OCI-LY7 (cell line): ENCODE measurements at regions not wholly inside any gene's neighbourhood (a gene's known extent, or its start where the extent isn't known, plus 50 kb on each side); places are given as distances from the start of the nearest gene placed in this dataset.

Experiments
- BruUV-seq: library from RNA; stranded (reverse); fragments of 400-500 nt; replicated peaks from 2 replicates; lab custom pipeline; 2021; lab: Mats Ljungman, UMichigan
- CTCF ChIA-PET: fragments of 300-600 bp; sonication (Branson Sonifier 250); formaldehyde crosslinking; loops from one replicate; lab custom pipeline; 2022; ENCODE audit warnings: antibody characterized with exemption; ENCODE audit not compliant: unreplicated experiment; lab: Charles Lee
- POLR2A ChIA-PET: fragments of 300-600 bp; sonication (Branson Sonifier 250); formaldehyde crosslinking; loops from one replicate; lab custom pipeline; 2022; ENCODE audit warnings: antibody characterized with exemption; lab: Charles Lee
- DNase-seq: peaks from one replicate; pipeline ENCODE4 v3.0.0-alpha.2; 2015; ENCODE audit warnings: low spot score
- H2AFZ ChIP-seq: fragments of 200-600 bp; sonication (generic), shearing (Covaris generic); 2 replicates; pipeline ENCODE4 v1.6.1; 2014; ENCODE audit warnings: mild to moderate bottlenecking, antibody characterized with exemption, low read length, moderate library complexity
- H3K27ac ChIP-seq: fragments of 200-600 bp; sonication (generic); 2 replicates; pipeline ENCODE4 v1.5.1; 2014; ENCODE audit warnings: mixed run types, low read depth, mild to moderate bottlenecking, moderate library complexity, low read length, inconsistent platforms; ENCODE audit not compliant: poor library complexity, severe bottlenecking
- H3K36me3 ChIP-seq: fragments of 200-600 bp; sonication (generic); 2 replicates; pipeline ENCODE4 v1.6.1; 2014; ENCODE audit warnings: mild to moderate bottlenecking, antibody characterized with exemption, low read length, moderate library complexity, mixed read lengths; ENCODE audit not compliant: insufficient read depth
- H3K4me1 ChIP-seq: fragments of 200-600 bp; sonication (generic); 2 replicates; pipeline ENCODE4 v1.5.1; 2014; ENCODE audit warnings: mild to moderate bottlenecking, low read length; ENCODE audit not compliant: insufficient read depth, poor library complexity, severe bottlenecking
- H3K4me2 ChIP-seq: fragments of 200-600 bp; sonication (generic); 2 replicates; pipeline ENCODE4 v1.6.1; 2014; ENCODE audit warnings: mild to moderate bottlenecking, low read length
- H3K4me3 ChIP-seq: fragments of 200-600 bp; sonication (generic); 2 replicates; pipeline ENCODE4 v1.5.1; 2014; ENCODE audit warnings: mild to moderate bottlenecking, low read depth, low read length; ENCODE audit not compliant: poor library complexity, severe bottlenecking
- H3K79me2 ChIP-seq: fragments of 200-600 bp; sonication (generic); 2 replicates; pipeline ENCODE4 v1.6.1; 2016; ENCODE audit warnings: low read depth, mild to moderate bottlenecking, low read length, moderate library complexity, mixed read lengths; ENCODE audit not compliant: insufficient read depth
- H3K9me2 ChIP-seq: fragments of 200-600 bp; sonication (generic); 2 replicates; pipeline ENCODE4 v1.6.1; 2016; ENCODE audit warnings: mild to moderate bottlenecking, low read length, mixed read lengths; ENCODE audit not compliant: insufficient read depth
- H3K9me3 ChIP-seq: fragments of 200-600 bp; sonication (generic); 2 replicates; pipeline ENCODE4 v1.6.1; 2014; ENCODE audit warnings: mild to moderate bottlenecking, mixed run types, low read length, mixed read lengths
- H4K20me1 ChIP-seq: fragments of 200-600 bp; sonication (generic); 2 replicates; pipeline ENCODE4 v1.6.1; 2014; ENCODE audit warnings: mild to moderate bottlenecking, antibody characterized with exemption, low read length, moderate library complexity, mixed read lengths; ENCODE audit not compliant: insufficient read depth
- CTCF ChIP-seq: fragments of 200-600 bp; sonication (generic); conservative IDR thresholded peaks from 2 replicates; pipeline ENCODE4 v1.5.1; 2014; ENCODE audit warnings: mild to moderate bottlenecking, antibody characterized with exemption, low read length, moderate library complexity, mixed read lengths
- EZH2phosphoT487 ChIP-seq: fragments of 200-600 bp; sonication (generic); IDR thresholded peaks from 2 replicates; pipeline ENCODE4 v1.6.1; 2018; ENCODE audit warnings: low read depth, borderline replicate concordance, mild to moderate bottlenecking, mixed run types, antibody characterized with exemption, low read length, moderate library complexity, mixed read lengths
- intact Hi-C: fragments of 100-400 bp; cut with micrococcal nuclease; formaldehyde crosslinking; loops from one replicate; pipeline ENCODE4 v1.10.0; 2022; ENCODE audit not compliant: unreplicated experiment

- POLR2A ChIA-PET: interaction anchor here (0.6 kb wide), 1 partner anchor 1556 kb away, joined by 4 read pairs; no protein-coding TSS in a partner anchor
- Histone ChIP-seq H3K36me3 (no peaks in the 10 kb centered on the region), H3K27ac (no peak overlapping the region), H2AFZ (no peak overlapping the region), H3K9me2 (no peaks in the 10 kb centered on the region), H3K4me1 (no peaks in the 10 kb centered on the region), H3K79me2 (no peaks in the 10 kb centered on the region), H3K9me3 (no peaks in the 10 kb centered on the region), H3K4me2 (no peak overlapping the region), H4K20me1 (no peaks in the 10 kb centered on the region), H3K4me3 (no peak overlapping the region)
- TF ChIP-seq CTCF (no peak), EZH2phosphoT487 (no peak)
- DNase-seq: no peak
- CTCF ChIA-PET: no interaction called here
- BruUV-seq: no TSS peak
- intact Hi-C loops: no loop called here
Observed at GRCh38 chr2:66866331-66867062, 431.6 kb downstream of the MEIS1 start.

GRCh38 chr2:66867063-66867441 is 432.1 kb downstream of the MEIS1 start:
- H3K27ac ChIP-seq: no peak overlapping the region
- POLR2A ChIA-PET: interaction anchor here (0.6 kb wide), 1 partner anchor 1556 kb away, joined by 4 read pairs; no protein-coding TSS in a partner anchor
- no peaks in the 10 kb centered on the region for H3K79me2 ChIP-seq
- intact Hi-C loops: no loop called here
- no peak overlapping the region for H3K4me3 ChIP-seq
- H2AFZ ChIP-seq: no peak overlapping the region
- no peaks in the 10 kb centered on the region for H3K9me2 ChIP-seq
- BruUV-seq: no TSS peak
- CTCF ChIA-PET: no interaction called here
- DNase-seq: no peak
- H3K4me2 ChIP-seq: no peak overlapping the region
- TF ChIP-seq CTCF (no peak), EZH2phosphoT487 (no peak)
- no peaks in the 10 kb centered on the region for H3K36me3 ChIP-seq
- H3K4me1 ChIP-seq: no peaks in the 10 kb centered on the region
- H3K9me3 ChIP-seq: no peaks in the 10 kb centered on the region
- H4K20me1 ChIP-seq: no peaks in the 10 kb centered on the region

DNA sequence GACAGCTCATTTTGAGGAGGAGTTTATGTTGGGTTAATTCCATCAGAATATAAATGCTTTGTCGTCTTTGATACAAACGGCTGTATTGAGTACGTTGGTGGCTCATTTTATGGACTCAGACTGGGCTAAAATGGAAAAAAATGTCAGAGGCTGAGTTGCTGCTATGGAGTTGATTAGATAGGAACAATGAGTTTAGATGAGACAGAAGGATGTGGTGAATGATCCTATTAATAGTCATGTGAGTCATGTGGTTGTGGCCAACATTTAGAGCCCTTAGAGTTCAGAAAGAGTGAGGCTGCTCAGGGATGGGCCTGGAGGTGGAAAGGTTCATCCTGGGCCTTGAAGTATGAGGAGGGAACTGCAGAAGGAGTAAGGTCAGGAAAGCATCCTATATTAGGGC is 434.2 kb downstream of the MEIS1 start:
- Histone ChIP-seq H3K27ac (no peak overlapping the region), H3K36me3 (no peaks in the 10 kb centered on the region), H3K4me2 (no peak overlapping the region), H4K20me1 (no peaks in the 10 kb centered on the region), H3K9me3 (no peaks in the 10 kb centered on the region), H2AFZ (no peak overlapping the region), H3K9me2 (no peaks in the 10 kb centered on the region), H3K4me1 (no peaks in the 10 kb centered on the region), H3K79me2 (no peaks in the 10 kb centered on the region), H3K4me3 (no peak overlapping the region)
- no TSS peak for BruUV-seq
- no peak for TF ChIP-seq CTCF
- no peak for TF ChIP-seq EZH2phosphoT487
- POLR2A ChIA-PET: no interaction called here
- intact Hi-C loops: no loop called here
- CTCF ChIA-PET: no interaction called here
- DNase-seq: no peak
